ENCODE measurements at regions not wholly inside any gene's neighbourhood (a gene's known extent, or its start where the extent isn't known, plus 50 kb on each side); places are given as distances from the start of the nearest gene placed in this dataset.

DNA sequence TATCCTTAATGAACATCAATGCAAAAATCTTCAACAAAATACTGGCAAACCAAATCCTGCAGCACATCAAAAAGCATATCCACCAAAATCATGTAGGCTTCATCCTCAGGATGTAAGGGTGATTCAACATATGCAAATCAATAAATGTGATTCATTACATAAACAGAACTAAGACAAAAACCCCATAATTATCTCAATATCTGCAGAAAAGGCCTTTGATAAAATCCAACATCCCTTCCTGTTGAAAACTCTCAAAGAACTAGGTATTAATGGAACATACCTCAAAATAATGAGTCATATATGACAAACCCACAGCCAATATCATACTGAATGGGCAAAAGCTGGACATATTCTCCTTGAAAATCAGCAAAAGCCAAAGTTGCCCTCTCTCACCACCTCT, 54.6 kb upstream of the DEPDC1 start:
- no peak for DNase-seq (ENCODE audit: low read depth)

DNA sequence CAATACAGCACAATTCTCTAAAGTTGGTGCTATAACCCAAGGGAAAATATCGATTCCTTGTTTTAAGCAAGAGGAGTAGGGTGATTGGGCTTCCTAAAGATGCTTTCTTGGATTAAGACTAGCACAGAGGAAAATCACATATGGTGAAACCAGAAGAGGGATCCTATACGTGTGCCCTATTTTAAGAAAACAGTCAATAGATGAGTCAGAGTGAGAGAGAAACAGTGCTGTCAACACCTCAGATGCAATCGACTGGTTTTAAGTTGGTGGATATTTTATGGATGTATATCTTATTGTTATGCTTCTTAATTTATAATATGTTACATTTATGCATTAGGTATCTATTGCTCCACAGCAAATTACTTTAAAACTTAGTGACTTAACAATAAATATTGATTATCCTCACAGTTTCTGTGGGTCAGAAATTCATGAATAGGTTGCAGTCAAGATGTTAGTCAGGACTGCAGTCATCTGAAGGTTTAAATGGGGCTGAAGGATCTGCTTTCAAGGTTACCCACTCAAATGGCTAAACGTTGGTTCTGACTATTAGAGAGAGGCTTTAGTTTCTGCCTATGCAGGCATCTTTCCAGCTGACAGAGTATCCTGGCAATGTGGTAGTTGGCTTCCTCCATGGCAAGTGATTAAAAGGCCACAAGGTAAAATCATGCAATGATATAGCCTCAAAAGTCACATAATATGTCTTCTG, 61.6 kb upstream of the DEPDC1 start:
- DNase-seq (ENCODE audit: low read depth), result no peak

- DNase-seq (ENCODE audit: low read depth), result no peak
Measured at GRCh38 chr1:68565923-68566322, 69.0 kb upstream of the DEPDC1 start.

- DNase-seq (ENCODE audit: low read depth), result no peak
Measured at GRCh38 chr1:68570871-68571270, 74.0 kb upstream of the DEPDC1 start.

- peak; percentile 3 for DNase-seq (ENCODE audit: low read depth)
Measured at GRCh38 chr1:68571454-68572235, 74.8 kb upstream of the DEPDC1 start.

GRCh38 chr1:68585351-68585750, 88.5 kb upstream of the DEPDC1 start:
- DNase-seq (ENCODE audit: low read depth), result no peak

GRCh38 chr1:68586766-68587165, 89.9 kb upstream of the DEPDC1 start:
- DNase-seq (ENCODE audit: low read depth), result no peak

- no peak for DNase-seq (ENCODE audit: low read depth)
Measured at GRCh38 chr1:68588304-68588703, 91.4 kb upstream of the DEPDC1 start.

DNA sequence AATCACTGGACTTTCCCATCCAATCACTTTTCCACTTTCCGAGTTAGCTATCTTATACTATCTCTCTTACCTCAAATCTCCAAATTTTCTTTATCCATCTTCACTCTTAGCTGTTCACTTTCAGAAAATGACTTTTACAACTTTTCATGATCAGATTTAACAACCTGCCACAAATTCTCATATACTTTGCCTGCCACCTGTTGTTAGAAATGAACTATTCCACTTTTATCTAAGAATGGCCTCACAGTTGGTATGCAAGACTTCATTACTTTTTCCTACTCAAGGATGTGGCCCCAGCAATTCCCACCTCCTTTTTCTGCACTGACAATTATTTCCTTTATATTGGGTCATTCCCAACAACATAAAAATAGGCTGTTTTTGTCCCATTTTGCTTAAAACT, 93.6 kb upstream of the DEPDC1 start:
- DNase-seq (ENCODE audit: low read depth), result no peak

DNA sequence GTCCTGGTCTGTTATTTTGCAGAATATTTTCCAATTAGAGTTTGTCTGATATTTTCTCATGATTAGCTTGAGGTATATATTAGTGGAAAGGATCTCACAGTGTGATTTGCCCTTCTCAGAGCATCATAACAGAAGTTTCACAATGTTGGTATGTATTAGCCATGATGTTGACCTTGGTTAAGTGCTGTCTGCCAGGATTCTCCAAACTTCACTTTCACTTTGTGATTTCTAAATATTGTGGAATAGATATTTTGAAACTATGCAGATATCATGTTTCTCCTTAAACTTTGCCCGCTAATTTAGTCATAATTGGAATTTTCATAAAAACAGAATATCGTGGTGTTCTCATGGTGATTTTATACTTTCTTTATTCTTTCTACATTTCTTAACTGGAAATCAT, 98.0 kb upstream of the DEPDC1 start:
- peak; percentile 68 for DNase-seq (ENCODE audit: low read depth)

DNA sequence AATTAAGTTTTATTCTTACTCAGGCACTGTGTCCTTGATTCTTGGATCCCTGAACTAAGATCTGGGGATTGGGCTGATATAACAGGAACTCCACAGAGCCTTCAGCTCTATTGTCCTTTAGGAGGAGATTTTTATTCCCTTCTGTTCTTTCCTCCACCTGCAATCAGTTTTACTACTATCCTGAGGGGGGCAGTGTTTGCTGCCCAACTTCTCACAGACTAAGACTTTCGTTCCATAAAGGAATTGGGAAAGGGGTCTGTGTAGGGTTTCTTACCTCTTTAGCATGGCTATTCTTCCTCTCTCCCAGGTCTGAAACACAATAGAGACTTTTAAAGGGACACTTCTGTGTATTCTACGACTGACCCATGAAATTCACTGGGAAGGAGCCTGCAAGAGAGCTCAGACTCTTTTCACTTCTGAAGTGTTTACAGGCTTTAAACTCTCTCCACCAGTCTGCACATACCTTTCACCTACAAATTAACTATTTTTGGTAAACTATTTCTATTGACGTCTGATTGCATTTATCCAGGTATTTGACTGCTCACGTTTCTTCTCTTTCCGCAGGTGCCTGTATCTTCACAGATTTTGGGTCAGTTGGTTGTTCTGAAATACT, 103.3 kb upstream of the DEPDC1 start:
- peak; percentile 8 for DNase-seq (ENCODE audit: low read depth)

DNA sequence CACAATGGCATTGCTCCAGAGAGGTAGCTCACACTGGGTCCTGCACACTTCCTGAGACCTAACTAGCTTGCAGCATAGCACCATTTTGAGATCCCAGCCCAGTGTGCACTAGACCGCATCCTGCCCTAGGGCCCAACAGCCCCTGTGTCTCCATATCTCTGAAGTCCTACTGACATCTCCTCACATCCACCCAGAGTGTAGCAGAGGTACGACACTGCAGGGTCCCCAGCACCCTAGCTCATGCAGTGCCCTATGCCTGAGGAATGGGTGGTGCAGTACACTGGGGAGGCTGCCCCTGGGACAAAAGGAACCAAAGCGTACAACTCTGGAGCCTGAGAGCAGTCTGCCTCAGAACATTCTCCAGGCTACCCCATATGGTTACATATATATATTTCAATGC, 111.4 kb upstream of the DEPDC1 start:
- DNase-seq (ENCODE audit: low read depth), result no peak

- DNase-seq (ENCODE audit: low read depth), result no peak
Measured at GRCh38 chr1:68615312-68615711, 118.4 kb upstream of the DEPDC1 start.

DNA sequence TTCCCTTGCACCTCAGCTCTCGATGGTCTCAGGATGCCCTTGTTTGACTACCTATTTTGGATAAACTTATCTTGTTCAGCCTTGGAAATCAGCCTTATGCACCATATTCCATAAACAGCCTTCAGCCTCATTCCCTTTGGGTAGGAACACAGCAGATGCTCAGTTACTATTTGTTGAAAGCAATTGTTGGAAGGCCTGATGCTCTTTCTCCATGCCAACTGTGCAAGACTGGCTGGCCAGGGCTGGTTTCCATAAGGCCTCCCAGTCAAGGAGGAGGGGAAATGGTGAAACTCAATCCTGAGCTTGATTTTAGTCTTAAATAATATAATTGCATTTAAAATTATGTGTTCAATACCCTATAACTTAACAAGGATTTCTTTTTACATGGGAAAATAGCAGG, 121.1 kb upstream of the DEPDC1 start:
- DNase-seq (ENCODE audit: low read depth), result no peak

GRCh38 chr1:68620571-68620970, 123.7 kb upstream of the DEPDC1 start:
- no peak for DNase-seq (ENCODE audit: low read depth)

- DNase-seq (ENCODE audit: low read depth), result no peak
Measured at GRCh38 chr1:68623700-68624099, 126.8 kb upstream of the DEPDC1 start.

- DNase-seq (ENCODE audit: low read depth), result peak; percentile 7
Measured at GRCh38 chr1:68624233-68624632, 127.4 kb upstream of the DEPDC1 start.

- no peak for DNase-seq (ENCODE audit: low read depth)
Measured at GRCh38 chr1:68625624-68626023, 128.7 kb upstream of the DEPDC1 start.

- no peak for DNase-seq (ENCODE audit: low read depth)
Measured at GRCh38 chr1:68633141-68633919, 136.4 kb upstream of the DEPDC1 start.

GRCh38 chr1:68644504-68644903, 147.6 kb upstream of the DEPDC1 start:
- DNase-seq (ENCODE audit: low read depth), result no peak

DNA sequence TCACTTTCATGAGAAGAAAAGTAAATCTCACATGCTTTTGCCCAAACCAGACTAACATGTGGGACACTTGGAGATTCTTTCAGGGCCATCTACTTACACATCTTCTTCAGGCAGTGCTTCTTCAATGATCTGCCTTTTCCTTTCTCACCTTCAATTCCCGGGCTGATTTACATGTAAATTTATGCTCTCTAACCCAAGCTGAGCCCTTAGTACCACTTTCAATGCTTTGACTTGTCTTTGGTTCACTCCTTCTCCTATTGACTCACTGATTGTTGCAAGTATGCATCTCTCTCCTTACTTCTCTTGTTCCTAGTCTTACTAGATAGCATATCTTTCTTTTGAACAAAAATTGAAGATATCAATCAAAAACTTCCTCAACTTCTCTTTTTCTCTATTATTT, 154.2 kb upstream of the DEPDC1 start:
- DNase-seq (ENCODE audit: low read depth), result no peak

- no peak for DNase-seq (ENCODE audit: low read depth)
Measured at GRCh38 chr1:68653882-68654281, 157.0 kb upstream of the DEPDC1 start.

- DNase-seq (ENCODE audit: low read depth), result peak; percentile 38
Measured at GRCh38 chr1:68673771-68674170, 176.9 kb upstream of the DEPDC1 start.

All from fibroblast of gingiva (primary cell).